ENCODE measurements at regions not wholly inside any gene's neighbourhood (a gene's known extent, or its start where the extent isn't known, plus 50 kb on each side); places are given as distances from the start of the nearest gene placed in this dataset.

DNA sequence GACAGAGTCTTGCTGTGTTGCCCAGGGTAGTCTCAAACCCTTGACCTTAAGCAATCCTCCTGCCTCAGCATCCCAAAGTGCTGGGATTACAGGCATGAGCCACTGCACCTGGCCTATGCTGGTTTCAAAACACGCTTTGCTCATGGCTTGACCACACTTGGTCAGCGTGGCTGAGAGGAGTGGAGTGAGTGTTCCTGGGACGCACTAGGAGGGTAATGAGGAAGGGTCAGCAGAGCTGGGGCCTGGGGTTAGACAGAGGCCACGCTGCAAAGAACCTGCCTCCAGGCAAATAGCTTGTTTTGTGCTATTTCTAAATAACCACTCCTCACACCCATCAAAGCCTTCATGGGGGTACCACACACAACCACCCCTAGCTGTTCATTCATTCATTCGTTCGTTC is 77.9 kb upstream of the TOX2 start (continued):
- TF ChIP-seq, protein P1, sequence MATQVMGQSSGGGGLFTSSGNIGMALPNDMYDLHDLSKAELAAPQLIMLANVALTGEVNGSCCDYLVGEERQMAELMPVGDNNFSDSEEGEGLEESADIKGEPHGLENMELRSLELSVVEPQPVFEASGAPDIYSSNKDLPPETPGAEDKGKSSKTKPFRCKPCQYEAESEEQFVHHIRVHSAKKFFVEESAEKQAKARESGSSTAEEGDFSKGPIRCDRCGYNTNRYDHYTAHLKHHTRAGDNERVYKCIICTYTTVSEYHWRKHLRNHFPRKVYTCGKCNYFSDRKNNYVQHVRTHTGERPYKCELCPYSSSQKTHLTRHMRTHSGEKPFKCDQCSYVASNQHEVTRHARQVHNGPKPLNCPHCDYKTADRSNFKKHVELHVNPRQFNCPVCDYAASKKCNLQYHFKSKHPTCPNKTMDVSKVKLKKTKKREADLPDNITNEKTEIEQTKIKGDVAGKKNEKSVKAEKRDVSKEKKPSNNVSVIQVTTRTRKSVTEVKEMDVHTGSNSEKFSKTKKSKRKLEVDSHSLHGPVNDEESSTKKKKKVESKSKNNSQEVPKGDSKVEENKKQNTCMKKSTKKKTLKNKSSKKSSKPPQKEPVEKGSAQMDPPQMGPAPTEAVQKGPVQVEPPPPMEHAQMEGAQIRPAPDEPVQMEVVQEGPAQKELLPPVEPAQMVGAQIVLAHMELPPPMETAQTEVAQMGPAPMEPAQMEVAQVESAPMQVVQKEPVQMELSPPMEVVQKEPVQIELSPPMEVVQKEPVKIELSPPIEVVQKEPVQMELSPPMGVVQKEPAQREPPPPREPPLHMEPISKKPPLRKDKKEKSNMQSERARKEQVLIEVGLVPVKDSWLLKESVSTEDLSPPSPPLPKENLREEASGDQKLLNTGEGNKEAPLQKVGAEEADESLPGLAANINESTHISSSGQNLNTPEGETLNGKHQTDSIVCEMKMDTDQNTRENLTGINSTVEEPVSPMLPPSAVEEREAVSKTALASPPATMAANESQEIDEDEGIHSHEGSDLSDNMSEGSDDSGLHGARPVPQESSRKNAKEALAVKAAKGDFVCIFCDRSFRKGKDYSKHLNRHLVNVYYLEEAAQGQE (IDR thresholded peaks at IDR 0.05; ENCODE audit: unreplicated experiment) = no peak
- TF ChIP-seq ZNF331 (CRISPR knock-in tag; IDR thresholded peaks at IDR 0.05; ENCODE audit: low read depth) = no peak
- TF ChIP-seq, protein P2, sequence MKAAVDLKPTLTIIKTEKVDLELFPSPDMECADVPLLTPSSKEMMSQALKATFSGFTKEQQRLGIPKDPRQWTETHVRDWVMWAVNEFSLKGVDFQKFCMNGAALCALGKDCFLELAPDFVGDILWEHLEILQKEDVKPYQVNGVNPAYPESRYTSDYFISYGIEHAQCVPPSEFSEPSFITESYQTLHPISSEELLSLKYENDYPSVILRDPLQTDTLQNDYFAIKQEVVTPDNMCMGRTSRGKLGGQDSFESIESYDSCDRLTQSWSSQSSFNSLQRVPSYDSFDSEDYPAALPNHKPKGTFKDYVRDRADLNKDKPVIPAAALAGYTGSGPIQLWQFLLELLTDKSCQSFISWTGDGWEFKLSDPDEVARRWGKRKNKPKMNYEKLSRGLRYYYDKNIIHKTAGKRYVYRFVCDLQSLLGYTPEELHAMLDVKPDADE (IDR thresholded peaks at IDR 0.05) = no peak
- TF ChIP-seq EZH2 (IDR thresholded peaks at IDR 0.05; ENCODE audit: low read depth, unreplicated experiment) = no peak

DNA sequence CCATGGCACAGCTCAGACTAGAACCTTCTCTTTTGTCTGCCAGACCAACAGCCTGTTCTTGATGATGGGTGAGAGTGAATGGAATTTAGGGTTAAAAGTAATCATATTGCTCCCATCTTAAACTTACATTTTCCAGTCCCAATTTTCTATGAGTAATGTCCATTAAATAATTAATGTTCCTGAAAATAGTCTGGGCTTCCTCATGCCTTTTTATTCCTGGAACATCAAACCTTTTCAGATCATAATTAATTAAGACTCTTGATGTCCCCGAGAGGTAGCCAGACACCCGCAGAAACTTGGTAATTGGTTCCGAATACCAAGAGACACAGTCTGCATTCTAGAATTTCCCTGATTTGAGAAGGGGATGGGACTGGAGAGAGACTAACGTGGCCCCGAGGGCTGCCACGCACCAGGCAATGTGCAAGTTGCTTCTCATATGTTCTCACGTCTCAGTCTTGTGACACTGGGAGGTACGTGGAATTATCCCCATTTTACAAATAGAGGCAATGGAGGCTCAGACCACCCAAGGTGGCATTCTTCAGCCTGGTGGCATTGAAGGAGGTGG is 78.6 kb upstream of the TOX2 start:
- H3K4me2 ChIP-seq = no peak overlapping the region
- Mint-ChIP-seq H3K27me3 (ENCODE audit: insufficient read depth, low read depth, poor library complexity) (peaks cover 4% of the 10 kb centered on the region), H3K4me3 (no peak overlapping the region), H3K36me3 (ENCODE audit: low read depth) (no peaks in the 10 kb centered on the region), H3K9me3 (peaks cover 5% of the 10 kb centered on the region; the same call in 1 of the 3 replicates), H3K27ac (no peak overlapping the region), H3K4me1 (no peaks in the 10 kb centered on the region)
- no peaks in the 10 kb centered on the region for H3K27me3 ChIP-seq (ENCODE audit: insufficient read depth)
- DNase-seq (ENCODE audit: low spot score) (no peak), ATAC-seq (no peak)
- H3K9me2 ChIP-seq (ENCODE audit: insufficient read depth) = no peaks in the 10 kb centered on the region
- no peaks in the 10 kb centered on the region for H3K4me1 ChIP-seq (ENCODE audit: insufficient read depth)
- no peaks in the 10 kb centered on the region for H3F3A ChIP-seq (replicated peaks; ENCODE audit: low read depth)
- H4K20me1 ChIP-seq (replicated peaks; ENCODE audit: insufficient read depth) = no peaks in the 10 kb centered on the region
- H3K27ac ChIP-seq (ENCODE audit: low read depth) = no peak overlapping the region
- H2AFZ ChIP-seq = no peak overlapping the region
- H3K4me3 ChIP-seq = no peak overlapping the region
- TF ChIP-seq POLR2AphosphoS5 (IDR thresholded peaks at IDR 0.05; ENCODE audit: low read depth) (no peak), ZNF331 (CRISPR knock-in tag; IDR thresholded peaks at IDR 0.05; ENCODE audit: low read depth) (no peak), STAT1 (IDR thresholded peaks at IDR 0.05; ENCODE audit: unreplicated experiment) (no peak)
- no peaks in the 10 kb centered on the region for H3K36me3 ChIP-seq (ENCODE audit: insufficient read depth)
- H3K79me2 ChIP-seq (replicated peaks; ENCODE audit: insufficient read depth) = no peaks in the 10 kb centered on the region

DNA sequence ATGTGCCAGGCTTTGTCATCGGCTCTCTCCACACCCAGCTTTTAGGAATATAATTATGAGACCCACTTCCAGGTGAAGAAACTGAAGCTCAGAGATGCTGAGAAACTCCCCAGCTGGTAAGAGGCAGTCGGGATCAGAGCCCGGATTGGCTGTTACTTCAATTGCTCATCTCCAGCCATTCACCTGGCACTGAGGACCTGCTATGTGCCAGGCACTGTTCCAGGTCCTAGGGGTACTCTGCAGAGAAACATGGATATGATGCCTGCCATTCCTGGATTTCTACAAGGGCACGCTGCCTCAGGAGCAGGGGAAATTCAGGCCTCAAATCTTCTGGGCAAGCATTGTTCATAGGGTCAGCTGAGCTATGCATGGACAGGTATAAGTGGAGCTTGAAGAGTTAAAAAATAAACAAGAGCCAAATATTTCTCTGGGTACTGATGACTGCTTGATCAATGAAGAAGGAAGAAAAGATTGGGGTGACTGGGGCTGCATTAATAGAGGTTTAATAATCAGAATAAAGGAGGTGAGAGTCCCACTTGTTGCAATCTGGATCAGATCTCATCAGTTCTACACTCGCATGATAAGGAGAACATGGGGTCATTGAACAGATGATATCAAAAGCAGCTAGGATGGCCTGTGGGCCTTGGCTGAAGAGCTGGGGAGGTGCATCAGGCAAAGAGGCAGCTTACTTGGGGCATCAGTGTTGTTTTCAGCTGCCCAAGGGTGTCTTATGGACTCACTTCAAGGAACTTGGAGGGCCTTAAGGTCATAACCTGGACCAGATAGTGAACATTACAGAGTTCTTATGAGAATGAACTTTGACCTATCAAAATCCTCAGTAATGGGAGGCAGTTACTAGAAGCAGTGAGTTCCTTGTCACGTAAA is 80.9 kb upstream of the TOX2 start:
- Mint-ChIP-seq H3K27ac (no peak overlapping the region), H3K4me3 (no peak overlapping the region), H3K36me3 (ENCODE audit: low read depth) (no peaks in the 10 kb centered on the region), H3K27me3 (ENCODE audit: insufficient read depth, low read depth, poor library complexity) (peaks cover 7% of the 10 kb centered on the region), H3K9me3 (peaks cover 9% of the 10 kb centered on the region), H3K4me1 (no peaks in the 10 kb centered on the region)
- H3K4me2 ChIP-seq = no peak overlapping the region
- H3K27me3 ChIP-seq (ENCODE audit: insufficient read depth) = no peaks in the 10 kb centered on the region
- H3K36me3 ChIP-seq (ENCODE audit: insufficient read depth) = no peaks in the 10 kb centered on the region
- ATAC-seq = no peak
- H3K27ac ChIP-seq (ENCODE audit: low read depth) = no peak overlapping the region
- no peaks in the 10 kb centered on the region for H4K20me1 ChIP-seq (replicated peaks; ENCODE audit: insufficient read depth)
- no peaks in the 10 kb centered on the region for H3K9me2 ChIP-seq (ENCODE audit: insufficient read depth)
- H3K4me1 ChIP-seq (ENCODE audit: insufficient read depth) = no peaks in the 10 kb centered on the region
- H2AFZ ChIP-seq = no peak overlapping the region; the same call in 1 of the 2 replicates
- no peaks in the 10 kb centered on the region for H3K79me2 ChIP-seq (replicated peaks; ENCODE audit: insufficient read depth)
- H3F3A ChIP-seq (replicated peaks; ENCODE audit: low read depth) = no peaks in the 10 kb centered on the region
- no peak for DNase-seq (ENCODE audit: low spot score)
- H3K4me3 ChIP-seq = no peak overlapping the region
- no peak for TF ChIP-seq NANOG (IDR thresholded peaks at IDR 0.05; ENCODE audit: borderline replicate concordance)
- no peak for TF ChIP-seq JUNB (IDR thresholded peaks at IDR 0.05; ENCODE audit: unreplicated experiment)
- TF ChIP-seq, protein P3, sequence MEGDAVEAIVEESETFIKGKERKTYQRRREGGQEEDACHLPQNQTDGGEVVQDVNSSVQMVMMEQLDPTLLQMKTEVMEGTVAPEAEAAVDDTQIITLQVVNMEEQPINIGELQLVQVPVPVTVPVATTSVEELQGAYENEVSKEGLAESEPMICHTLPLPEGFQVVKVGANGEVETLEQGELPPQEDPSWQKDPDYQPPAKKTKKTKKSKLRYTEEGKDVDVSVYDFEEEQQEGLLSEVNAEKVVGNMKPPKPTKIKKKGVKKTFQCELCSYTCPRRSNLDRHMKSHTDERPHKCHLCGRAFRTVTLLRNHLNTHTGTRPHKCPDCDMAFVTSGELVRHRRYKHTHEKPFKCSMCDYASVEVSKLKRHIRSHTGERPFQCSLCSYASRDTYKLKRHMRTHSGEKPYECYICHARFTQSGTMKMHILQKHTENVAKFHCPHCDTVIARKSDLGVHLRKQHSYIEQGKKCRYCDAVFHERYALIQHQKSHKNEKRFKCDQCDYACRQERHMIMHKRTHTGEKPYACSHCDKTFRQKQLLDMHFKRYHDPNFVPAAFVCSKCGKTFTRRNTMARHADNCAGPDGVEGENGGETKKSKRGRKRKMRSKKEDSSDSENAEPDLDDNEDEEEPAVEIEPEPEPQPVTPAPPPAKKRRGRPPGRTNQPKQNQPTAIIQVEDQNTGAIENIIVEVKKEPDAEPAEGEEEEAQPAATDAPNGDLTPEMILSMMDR (conservative IDR thresholded peaks at IDR 0.05; ENCODE audit: low read depth in 2 of 2) = no peak
- TF ChIP-seq ZNF331 (CRISPR knock-in tag; IDR thresholded peaks at IDR 0.05; ENCODE audit: low read depth) = no peak
